Stimulated activated effector memory CD8-positive, alpha-beta T cell treated with anti-CD3 and anti-CD28 coated beads, Interleukin-12 subunit alpha, Interleukin-12 subunit beta, amount 100 ng/mL, for 72 hours (primary cell): ENCODE measurements at regions not wholly inside any gene's neighbourhood (a gene's known extent, or its start where the extent isn't known, plus 50 kb on each side); places are given as distances from the start of the nearest gene placed in this dataset.
"Not testable (repeated sequence)": the region's sequence is repeated elsewhere in the genome, so short reads cannot be mapped to it uniquely, and the experiment has no call there.

ENCODE experiments used
- ATAC-seq: fragments of 150-1000 bp; cut with Tn5 transposase; 2 replicates; pipeline ENCODE4 v1.10.0; 2021
- DNase-seq, 2 donors: peaks; one replicate each; pipeline ENCODE4 v3.0.0; 2021 to 2022; ENCODE audit warnings: low spot score in 2 of 2
- H3K27ac Mint-ChIP-seq: one replicate; pipeline ENCODE4 v1.8.0; 2022; ENCODE audit warnings: mild to moderate bottlenecking, mixed read lengths
- H3K36me3 Mint-ChIP-seq: one replicate; pipeline ENCODE4 v1.8.0; 2022; ENCODE audit warnings: mild to moderate bottlenecking, mixed read lengths
- H3K4me1 Mint-ChIP-seq: one replicate; pipeline ENCODE4 v1.8.0; 2022; ENCODE audit warnings: mixed read lengths
- H3K4me3 Mint-ChIP-seq: one replicate; pipeline ENCODE4 v1.8.0; 2022; ENCODE audit warnings: mild to moderate bottlenecking, mixed read lengths
- H3K9me3 Mint-ChIP-seq: one replicate; pipeline ENCODE4 v1.8.0; 2022; ENCODE audit warnings: mixed read lengths

DNA sequence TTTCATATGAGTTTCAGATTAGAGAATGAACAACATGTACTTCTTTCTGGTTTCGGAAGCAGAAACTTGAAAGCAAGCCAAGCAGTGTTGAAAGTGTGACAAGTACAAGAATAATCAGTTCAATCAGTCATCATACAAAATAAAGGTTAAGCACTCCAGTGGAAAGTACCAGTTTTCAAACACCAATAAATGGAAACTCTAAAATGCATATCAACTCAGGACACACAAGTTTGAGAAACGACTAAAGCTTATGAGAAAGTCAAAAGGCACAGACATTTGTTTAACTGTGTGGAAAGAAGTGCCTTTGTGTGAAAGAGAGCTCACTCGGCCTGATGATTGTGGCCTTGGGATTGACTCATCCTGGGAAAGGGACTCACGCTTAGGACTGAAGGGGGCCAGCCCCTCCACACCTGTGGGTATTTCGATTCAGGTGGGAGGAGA is 60.6 kb upstream of the AKR1C1 start:
- DNase-seq = no peak

DNA sequence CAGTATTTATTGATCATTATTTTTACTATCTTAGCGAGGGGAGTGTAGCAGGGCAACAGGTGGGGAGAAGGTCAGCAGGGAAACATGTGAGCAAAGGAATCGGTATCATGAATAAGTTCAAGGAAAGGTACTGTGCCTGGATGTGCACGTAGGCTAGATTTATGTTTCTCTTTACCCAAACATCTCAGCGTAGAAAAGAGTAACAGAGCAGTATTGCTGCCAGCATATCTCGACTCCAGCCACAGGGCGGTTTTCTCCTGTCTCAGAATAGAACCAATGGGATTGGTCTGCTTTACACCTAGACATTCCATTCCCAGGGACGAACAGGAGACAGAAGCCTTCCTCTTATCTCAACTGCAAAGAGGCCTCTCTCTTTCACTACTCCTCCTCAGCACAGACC is 60.1 kb upstream of the AKR1C1 start:
- not testable (repeated sequence) for H3K36me3 Mint-ChIP-seq, H3K4me3 Mint-ChIP-seq, H3K4me1 Mint-ChIP-seq, H3K9me3 Mint-ChIP-seq, ATAC-seq, DNase-seq, H3K27ac Mint-ChIP-seq

More for the DNA sequence above, 60.6 kb upstream of the AKR1C1 start:
- ATAC-seq = peak; percentile 36
- Mint-ChIP-seq H3K4me3 (no peak overlapping the region), H3K9me3 (no peaks in the 10 kb centered on the region), H3K4me1 (no peaks in the 10 kb centered on the region), H3K27ac (no peak overlapping the region), H3K36me3 (no peaks in the 10 kb centered on the region)

DNA sequence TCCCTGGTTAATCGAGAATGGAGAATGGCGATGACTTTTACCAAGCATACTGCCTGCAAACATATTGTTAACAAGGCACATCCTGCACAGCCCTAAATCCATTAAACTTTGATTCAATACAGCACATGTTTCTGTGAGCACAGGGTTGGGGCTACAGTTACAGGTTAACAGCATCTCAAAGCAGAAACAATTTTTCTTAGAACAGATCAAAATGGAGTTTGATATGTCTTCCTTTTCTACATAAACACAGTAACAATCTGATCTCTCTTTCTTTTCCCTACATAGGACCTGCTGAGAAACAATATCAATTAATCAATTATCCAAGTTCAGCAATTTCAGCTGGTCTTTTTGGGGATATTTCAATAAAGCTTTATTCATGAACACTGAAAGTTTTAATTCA is 59.5 kb upstream of the AKR1C1 start:
- H3K27ac Mint-ChIP-seq, H3K4me1 Mint-ChIP-seq, H3K4me3 Mint-ChIP-seq, DNase-seq, ATAC-seq, H3K9me3 Mint-ChIP-seq, H3K36me3 Mint-ChIP-seq: not testable (repeated sequence)

DNA sequence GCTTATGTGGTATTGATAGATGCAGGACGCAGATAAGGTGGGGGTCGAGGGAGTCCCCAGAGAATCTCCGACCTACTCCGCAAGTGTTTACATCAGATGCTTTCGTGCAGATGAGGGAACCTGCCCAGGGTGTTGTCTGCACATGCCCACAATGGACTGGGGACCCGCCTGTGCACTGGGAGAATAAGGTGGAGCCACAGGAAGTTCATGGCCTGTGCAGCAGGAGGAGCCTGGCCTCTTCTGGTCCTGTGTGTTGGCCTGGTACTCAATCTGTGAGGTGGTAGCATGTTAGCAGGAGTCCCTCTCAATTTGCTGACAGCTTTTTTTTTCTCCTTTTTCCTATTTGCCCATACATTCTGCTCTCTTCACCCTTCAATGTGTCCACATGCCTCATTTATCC is 54.1 kb upstream of the AKR1C1 start:
- no peaks in the 10 kb centered on the region for H3K9me3 Mint-ChIP-seq
- H3K4me1 Mint-ChIP-seq = no peaks in the 10 kb centered on the region
- ATAC-seq = no peak
- H3K27ac Mint-ChIP-seq = no peak overlapping the region
- H3K4me3 Mint-ChIP-seq = no peak overlapping the region
- DNase-seq = no peak
- no peaks in the 10 kb centered on the region for H3K36me3 Mint-ChIP-seq
